ENCODE measurements at regions not wholly inside any gene's neighbourhood (a gene's known extent, or its start where the extent isn't known, plus 50 kb on each side); places are given as distances from the start of the nearest gene placed in this dataset.

DNA sequence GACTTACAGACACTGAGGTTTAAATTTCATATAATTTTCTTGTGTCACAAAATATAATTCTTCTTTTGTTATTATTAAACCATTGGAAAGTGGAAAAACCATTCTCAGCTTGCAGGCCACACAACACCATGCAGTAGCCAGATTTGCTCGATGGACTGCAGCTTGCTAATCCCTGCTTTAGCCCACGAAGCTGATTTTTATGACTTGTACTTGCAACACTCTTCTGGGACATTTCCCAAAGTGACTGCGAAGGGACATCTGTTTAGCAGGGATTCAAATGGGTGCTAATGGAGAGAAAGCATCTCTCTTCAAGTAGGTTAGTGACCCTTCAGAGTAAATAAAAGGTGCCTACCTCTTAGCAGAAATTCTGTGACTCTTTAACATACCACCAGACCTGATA is 304.6 kb upstream of the ZFP64 start:
- no peak for TF ChIP-seq CTCF (IDR thresholded peaks at IDR 0.05)
- no peak for TF ChIP-seq EP300 (IDR thresholded peaks at IDR 0.05)
- no peak for TF ChIP-seq POLR2A (IDR thresholded peaks at IDR 0.05)
